H1 (cell line): ENCODE measurements at regions not wholly inside any gene's neighbourhood (a gene's known extent, or its start where the extent isn't known, plus 50 kb on each side); places are given as distances from the start of the nearest gene placed in this dataset.

ENCODE experiments used
- CTCF ChIA-PET: fragments of 300-600 bp; sonication (Branson Sonifier 250); formaldehyde crosslinking; loops from one replicate; lab custom pipeline; 2021; ENCODE audit not compliant: partially characterized antibody; lab: Charles Lee
- POLR2A ChIA-PET: fragments of 300-600 bp; sonication (Branson Sonifier 250); formaldehyde crosslinking; loops from one replicate; lab custom pipeline; 2021; ENCODE audit warnings: inconsistent platforms; ENCODE audit not compliant: partially characterized antibody; lab: Charles Lee
- DNase-seq, 2 experiments: peaks; one replicate each; pipeline versions ENCODE4 v3.0.0 to v3.0.0-alpha.2; 2010 to 2022; ENCODE audit warnings: low spot score in 2 of 2, low read depth in 1 of 2, mixed read lengths in 1 of 2
- FAIRE-seq: peaks from 2 replicates; lab custom pipeline; 2011; peaks lifted over from hg19 to GRCh38; lab: Jason Lieb, UNC
- H2AFZ ChIP-seq: 2 replicates; pipeline ENCODE4 v1.8.1; 2012; ENCODE audit warnings: low read length, inconsistent platforms
- H2AK5ac ChIP-seq: 2 replicates; pipeline ENCODE4 v1.6.1; 2013; ENCODE audit warnings: low read depth, low read length
- H2BK120ac ChIP-seq: replicated peaks from 2 replicates; pipeline ENCODE3; 2013; ENCODE audit warnings: low read depth, low read length, inconsistent platforms
- H2BK12ac ChIP-seq: 2 replicates; pipeline ENCODE4 v1.6.1; 2013; ENCODE audit warnings: low read depth, low read length
- H2BK15ac ChIP-seq: 2 replicates; pipeline ENCODE4 v1.6.1; 2013; ENCODE audit warnings: low read length
- H2BK20ac ChIP-seq: 2 replicates; pipeline ENCODE4 v1.6.1; 2013; ENCODE audit warnings: low read length
- H2BK5ac ChIP-seq: 2 replicates; pipeline ENCODE4 v1.6.1; 2013; ENCODE audit warnings: low read depth, low read length
- H3K14ac ChIP-seq: 2 replicates; pipeline ENCODE4 v1.6.1; 2013; ENCODE audit warnings: inconsistent platforms; ENCODE audit not compliant: insufficient read length
- H3K18ac ChIP-seq: 2 replicates; pipeline ENCODE4 v1.6.1; 2013; ENCODE audit warnings: low read length; ENCODE audit errors: extremely low read depth
- H3K23ac ChIP-seq: 2 replicates; pipeline ENCODE4 v1.6.1; 2013; ENCODE audit warnings: inconsistent platforms; ENCODE audit not compliant: insufficient read length
- H3K23me2 ChIP-seq: 2 replicates; pipeline ENCODE4 v1.6.1; 2013; ENCODE audit warnings: low read depth, low read length
- H3K27ac ChIP-seq: 2 replicates; pipeline ENCODE4 v1.6.1; 2011; ENCODE audit warnings: low read depth, low read length, inconsistent platforms
- H3K27me3 ChIP-seq, 4 experiments: replicated peaks in 1 of 4; 1 replicate in 1 of 4; 2 replicates in 3 of 4; pipeline versions ENCODE4 v1.6.1 to v1.8.1; 2011 to 2013; ENCODE audit warnings: low read length in 3 of 4, mild to moderate bottlenecking in 3 of 4, inconsistent platforms in 2 of 4, mixed read lengths in 2 of 4, moderate library complexity in 1 of 4; ENCODE audit not compliant: control insufficient read depth in 3 of 4, insufficient read depth in 3 of 4; ENCODE audit errors: extremely low read depth in 1 of 4
- H3K36me3 ChIP-seq, 4 experiments: 2 replicates each; pipeline versions ENCODE4 v1.6.1 to v1.8.1; 2011 to 2013; ENCODE audit warnings: mild to moderate bottlenecking in 4 of 4, low read length in 3 of 4, moderate library complexity in 2 of 4, control low read depth in 1 of 4, inconsistent platforms in 1 of 4; ENCODE audit not compliant: insufficient read depth in 4 of 4, control insufficient read depth in 2 of 4
- H3K4ac ChIP-seq: replicated peaks from 2 replicates; pipeline ENCODE3; 2013; ENCODE audit warnings: low read length, low read depth, mixed read lengths, inconsistent platforms; ENCODE audit not compliant: insufficient read length
- H3K4me1 ChIP-seq, 4 experiments: replicated peaks in 1 of 4; 1 replicate in 1 of 4; 2 replicates in 3 of 4; pipeline versions ENCODE4 v1.6.1 to v1.8.1; 2011 to 2013; ENCODE audit warnings: low read length in 3 of 4, inconsistent platforms in 2 of 4, mixed read lengths in 1 of 4; ENCODE audit not compliant: insufficient read depth in 4 of 4, control insufficient read depth in 3 of 4
- H3K4me2 ChIP-seq, 2 experiments: 2 replicates each; pipeline versions ENCODE4 v1.6.1 to v1.8.1; 2011 to 2013; ENCODE audit warnings: low read depth in 2 of 2, low read length in 2 of 2, control low read depth in 1 of 2, inconsistent platforms in 1 of 2, mild to moderate bottlenecking in 1 of 2; ENCODE audit not compliant: insufficient read depth in 1 of 2
- H3K4me3 ChIP-seq, 4 experiments: fragments of 200-600, 300-600 bp in 1 of 4; sonication (generic), shearing (Covaris generic), sonication (Bioruptor Twin) in 1 of 4; 2 replicates each; pipeline versions ENCODE4 v1.5.1 to v1.8.1; 2011 to 2016; ENCODE audit warnings: low read length in 4 of 4, low read depth in 3 of 4, control low read depth in 2 of 4, inconsistent platforms in 2 of 4, mild to moderate bottlenecking in 2 of 4, mixed read lengths in 1 of 4, moderate library complexity in 1 of 4; ENCODE audit not compliant: insufficient read depth in 2 of 4; ENCODE audit errors: extremely low read depth in 1 of 4
- H3K56ac ChIP-seq: replicated peaks from 2 replicates; pipeline ENCODE3; 2013; ENCODE audit warnings: low read depth, mild to moderate bottlenecking, mixed read lengths, low read length, inconsistent platforms; ENCODE audit not compliant: insufficient read length
- H3K79me1 ChIP-seq: 2 replicates; pipeline ENCODE4 v1.6.1; 2013; ENCODE audit warnings: low read depth, low read length, control low read depth
- H3K79me2 ChIP-seq, 2 experiments: 2 replicates each; pipeline versions ENCODE4 v1.6.1 to v1.8.1; 2012 to 2013; ENCODE audit warnings: low read length in 2 of 2, mild to moderate bottlenecking in 2 of 2, inconsistent platforms in 1 of 2; ENCODE audit not compliant: insufficient read depth in 2 of 2, control insufficient read depth in 1 of 2
- H3K9ac ChIP-seq, 4 experiments: replicated peaks in 1 of 4; 1 replicate in 1 of 4; 2 replicates in 3 of 4; pipeline versions ENCODE4 v1.6.1 to v1.8.1; 2011 to 2013; ENCODE audit warnings: low read depth in 3 of 4, low read length in 3 of 4, control low read depth in 2 of 4, mild to moderate bottlenecking in 2 of 4, moderate library complexity in 2 of 4, inconsistent platforms in 1 of 4; ENCODE audit errors: extremely low read depth in 1 of 4
- H3K9me3 ChIP-seq, 2 experiments: 2 replicates each; pipeline versions ENCODE4 v1.6.1 to v1.8.1; 2012 to 2013; ENCODE audit warnings: mild to moderate bottlenecking in 2 of 2, moderate library complexity in 2 of 2, control low read depth in 1 of 2, inconsistent platforms in 1 of 2, low read depth in 1 of 2, low read length in 1 of 2, mixed read lengths in 1 of 2; ENCODE audit not compliant: insufficient read depth in 2 of 2
- H4K20me1 ChIP-seq, 2 experiments: replicated peaks in 1 of 2; 2 replicates each; pipeline versions ENCODE3 to v1.8.1; 2011 to 2013; ENCODE audit warnings: inconsistent platforms in 2 of 2, low read length in 2 of 2, mild to moderate bottlenecking in 1 of 2; ENCODE audit not compliant: insufficient read depth in 2 of 2, control insufficient read depth in 1 of 2
- H4K5ac ChIP-seq: 2 replicates; pipeline ENCODE4 v1.6.1; 2013; ENCODE audit warnings: low read length, low read depth, mixed read lengths, inconsistent platforms; ENCODE audit not compliant: insufficient read length
- H4K8ac ChIP-seq: 2 replicates; pipeline ENCODE4 v1.8.0; 2013; ENCODE audit warnings: mild to moderate bottlenecking, moderate library complexity, low read length, inconsistent platforms; ENCODE audit not compliant: insufficient read depth; ENCODE audit errors: extremely low read depth
- H4K91ac ChIP-seq: replicated peaks from 2 replicates; pipeline ENCODE3; 2013; ENCODE audit warnings: low read length, mixed read lengths, inconsistent platforms; ENCODE audit not compliant: insufficient read length
- BCL11A ChIP-seq, 2 experiments: IDR thresholded peaks; one replicate each; pipeline ENCODE4 v1.6.1; 2011; ENCODE audit warnings: low read depth in 2 of 2, low read length in 2 of 2, mild to moderate bottlenecking in 2 of 2
- HDAC2 ChIP-seq, 2 experiments: fragments of 300-600 bp in 1 of 2; sonication (generic) in 1 of 2; IDR thresholded peaks; 2 replicates each; pipeline ENCODE4 v1.6.1; 2011 to 2012; ENCODE audit warnings: low read depth in 2 of 2, low read length in 2 of 2, mild to moderate bottlenecking in 2 of 2, moderate library complexity in 2 of 2, borderline replicate concordance in 1 of 2, inconsistent platforms in 1 of 2
- HDAC6 ChIP-seq: IDR thresholded peaks from one replicate; pipeline ENCODE4 v1.7.1; 2012; ENCODE audit warnings: low read depth, mild to moderate bottlenecking, inconsistent platforms, low read length, moderate library complexity
- JUND ChIP-seq: IDR thresholded peaks from 2 replicates; pipeline ENCODE4 v1.6.1; 2011; ENCODE audit warnings: mild to moderate bottlenecking, improper control_type of control experiment, low read length
- KDM4A ChIP-seq: IDR thresholded peaks from one replicate; pipeline ENCODE4 v1.7.1; 2012; ENCODE audit warnings: low read depth, mild to moderate bottlenecking, moderate library complexity, low read length, inconsistent platforms; ENCODE audit not compliant: severe bottlenecking
- SRF ChIP-seq: IDR thresholded peaks from 2 replicates; pipeline ENCODE4 v1.6.1; 2011; ENCODE audit warnings: mild to moderate bottlenecking, low read depth, low read length, moderate library complexity
- TCF12 ChIP-seq: IDR thresholded peaks from 2 replicates; pipeline ENCODE4 v1.6.1; 2011; ENCODE audit warnings: low read depth, mild to moderate bottlenecking, low read length
- WGBS, 2 experiments: shearing (Covaris generic) in 1 of 2; methylation state at CpG; one replicate each; pipeline versions ENCODE4 v1.1.6 to v1.1.7; 2013 to 2015; ENCODE audit warnings: low lambda C conversion rate in 2 of 2, mixed read lengths in 2 of 2, inconsistent platforms in 1 of 2, low coverage in 1 of 2, missing lambda C conversion rate in 1 of 2; ENCODE audit not compliant: insufficient replicate concordance in 2 of 2, insufficient coverage in 1 of 2, insufficient read length in 1 of 2; ENCODE audit errors: extremely low coverage in 1 of 2, missing lambda C conversion rate in 1 of 2; 5-methylcytosine and 5-hydroxymethylcytosine counted together
- TF ChIP-seq, protein P1 (sequence below): IDR thresholded peaks from 2 replicates; pipeline ENCODE4 v1.6.1; 2012; ENCODE audit warnings: low read length, inconsistent platforms
- TF ChIP-seq, protein P2 (sequence below), 3 experiments: IDR thresholded peaks; 1 replicate in 2 of 3; 2 replicates in 1 of 3; pipeline versions ENCODE4 v1.5.1 to v1.6.1; 2011; ENCODE audit warnings: low read length in 3 of 3, mild to moderate bottlenecking in 3 of 3, inconsistent platforms in 2 of 3, low read depth in 1 of 3, moderate library complexity in 1 of 3; ENCODE audit not compliant: insufficient read depth in 1 of 3; ENCODE audit errors: control extremely low read depth in 1 of 3

DNA sequence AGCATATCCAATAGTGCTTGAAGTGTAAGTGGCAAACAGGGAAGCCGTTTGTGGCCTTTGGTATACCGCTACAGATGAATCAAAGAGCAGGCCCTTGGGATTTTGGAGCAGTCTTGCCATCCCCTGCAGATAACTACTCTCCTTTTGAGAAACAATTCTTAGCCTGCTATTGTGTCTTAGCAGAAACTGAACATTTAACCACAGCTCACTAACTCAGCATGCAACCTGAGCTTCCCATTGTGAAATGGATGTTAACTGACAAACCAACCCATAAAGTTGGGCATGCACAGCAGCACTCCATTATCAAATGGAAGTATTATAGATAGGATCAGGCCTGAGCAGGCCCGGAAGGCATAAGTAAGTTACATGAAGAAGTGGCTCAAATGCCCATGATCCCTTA is 315.3 kb upstream of the PTGER4 start:
- no peak overlapping the region for H3K56ac ChIP-seq
- 94% methylated on average over 3 of the region's 3 CpGs; no CpG with 5 or more reads in 1 of the 2 experiments for WGBS, 2 experiments
- no peak overlapping the region for H3K9ac ChIP-seq
- no peaks in the 10 kb centered on the region for H3K4me1 ChIP-seq
- H3K27ac ChIP-seq, result no peak overlapping the region
- POLR2A ChIA-PET, result no interaction called here
- no peak for FAIRE-seq
- no peak overlapping the region for H4K8ac ChIP-seq
- H3K79me2 ChIP-seq, result no peaks in the 10 kb centered on the region
- no peak overlapping the region for H2BK120ac ChIP-seq
- no peak overlapping the region; the same call in 1 of the 2 replicates for H2AFZ ChIP-seq
- H3K4me3 ChIP-seq, result no peak overlapping the region
- H3K18ac ChIP-seq, result no peak overlapping the region
- H3K4ac ChIP-seq, result no peak overlapping the region
- no peaks in the 10 kb centered on the region for H3K36me3 ChIP-seq
- H2BK20ac ChIP-seq, result no peak overlapping the region
- H3K27me3 ChIP-seq, result no peaks in the 10 kb centered on the region
- peaks cover 3% of the 10 kb centered on the region in 2 experiments; a peak in 1 of 4 replicates for H3K9me3 ChIP-seq
- TF ChIP-seq TCF12 (no peak), BCL11A (IDR thresholded peaks at IDR 0.05; ENCODE audit: low read depth in 2 of 2, low read length in 2 of 2) (no peak), JUND (no peak), HDAC6 (no peak), HDAC2 (IDR thresholded peaks at IDR 0.05; ENCODE audit: borderline replicate concordance in 1 of 2, low read depth in 2 of 2, low read length in 2 of 2) (no peak), KDM4A (no peak), SRF (no peak)
- TF ChIP-seq, protein P1, sequence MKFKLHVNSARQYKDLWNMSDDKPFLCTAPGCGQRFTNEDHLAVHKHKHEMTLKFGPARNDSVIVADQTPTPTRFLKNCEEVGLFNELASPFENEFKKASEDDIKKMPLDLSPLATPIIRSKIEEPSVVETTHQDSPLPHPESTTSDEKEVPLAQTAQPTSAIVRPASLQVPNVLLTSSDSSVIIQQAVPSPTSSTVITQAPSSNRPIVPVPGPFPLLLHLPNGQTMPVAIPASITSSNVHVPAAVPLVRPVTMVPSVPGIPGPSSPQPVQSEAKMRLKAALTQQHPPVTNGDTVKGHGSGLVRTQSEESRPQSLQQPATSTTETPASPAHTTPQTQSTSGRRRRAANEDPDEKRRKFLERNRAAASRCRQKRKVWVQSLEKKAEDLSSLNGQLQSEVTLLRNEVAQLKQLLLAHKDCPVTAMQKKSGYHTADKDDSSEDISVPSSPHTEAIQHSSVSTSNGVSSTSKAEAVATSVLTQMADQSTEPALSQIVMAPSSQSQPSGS, result no peak
- TF ChIP-seq, protein P2, sequence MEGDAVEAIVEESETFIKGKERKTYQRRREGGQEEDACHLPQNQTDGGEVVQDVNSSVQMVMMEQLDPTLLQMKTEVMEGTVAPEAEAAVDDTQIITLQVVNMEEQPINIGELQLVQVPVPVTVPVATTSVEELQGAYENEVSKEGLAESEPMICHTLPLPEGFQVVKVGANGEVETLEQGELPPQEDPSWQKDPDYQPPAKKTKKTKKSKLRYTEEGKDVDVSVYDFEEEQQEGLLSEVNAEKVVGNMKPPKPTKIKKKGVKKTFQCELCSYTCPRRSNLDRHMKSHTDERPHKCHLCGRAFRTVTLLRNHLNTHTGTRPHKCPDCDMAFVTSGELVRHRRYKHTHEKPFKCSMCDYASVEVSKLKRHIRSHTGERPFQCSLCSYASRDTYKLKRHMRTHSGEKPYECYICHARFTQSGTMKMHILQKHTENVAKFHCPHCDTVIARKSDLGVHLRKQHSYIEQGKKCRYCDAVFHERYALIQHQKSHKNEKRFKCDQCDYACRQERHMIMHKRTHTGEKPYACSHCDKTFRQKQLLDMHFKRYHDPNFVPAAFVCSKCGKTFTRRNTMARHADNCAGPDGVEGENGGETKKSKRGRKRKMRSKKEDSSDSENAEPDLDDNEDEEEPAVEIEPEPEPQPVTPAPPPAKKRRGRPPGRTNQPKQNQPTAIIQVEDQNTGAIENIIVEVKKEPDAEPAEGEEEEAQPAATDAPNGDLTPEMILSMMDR (IDR thresholded peaks at IDR 0.05; ENCODE audit: control extremely low read depth in 1 of 3, insufficient read depth in 1 of 3, low read depth in 1 of 3, low read length in 3 of 3), result no peak
- TF ChIP-seq, all 59 proteins: peak for 0
- H4K91ac ChIP-seq, result no peak overlapping the region
- no peak for DNase-seq
- H3K79me1 ChIP-seq, result no peaks in the 10 kb centered on the region
- no peak overlapping the region for H3K23ac ChIP-seq
- H3K23me2 ChIP-seq, result no peaks in the 10 kb centered on the region
- no peak overlapping the region for H3K14ac ChIP-seq
- no peak overlapping the region for H3K4me2 ChIP-seq
- H2BK12ac ChIP-seq, result no peak overlapping the region
- CTCF ChIA-PET, result no interaction called here
- no peak overlapping the region for H2AK5ac ChIP-seq
- H4K5ac ChIP-seq, result no peak overlapping the region
- no peak overlapping the region for H2BK15ac ChIP-seq
- no peak overlapping the region for H2BK5ac ChIP-seq
- H4K20me1 ChIP-seq, result no peaks in the 10 kb centered on the region
